ENCODE measurements at regions not wholly inside any gene's neighbourhood (a gene's known extent, or its start where the extent isn't known, plus 50 kb on each side); places are given as distances from the start of the nearest gene placed in this dataset.

DNA sequence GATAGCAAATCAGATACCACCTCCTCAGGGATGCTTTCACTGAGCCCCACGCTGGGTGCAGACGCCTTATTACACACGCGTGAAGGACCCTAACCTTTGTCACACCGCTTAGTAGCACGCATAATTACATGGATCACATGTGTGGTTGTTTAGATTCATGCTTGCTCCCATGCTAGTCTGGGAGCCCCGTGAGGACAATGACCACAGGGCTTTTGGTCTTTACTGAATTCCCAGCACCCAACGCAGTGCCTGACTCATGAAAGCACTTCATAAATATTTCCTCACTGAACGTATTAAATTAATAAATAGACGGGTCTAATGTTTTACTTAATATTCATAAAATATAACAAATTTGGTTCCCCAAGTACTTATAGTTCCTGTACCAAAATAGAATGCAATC, 132.5 kb downstream of the ALDH8A1 start:
- no peak for TF ChIP-seq JUN (IDR thresholded peaks at IDR 0.05; ENCODE audit: low read depth, low read length)
- no peak for TF ChIP-seq TEAD4 (IDR thresholded peaks at IDR 0.05; ENCODE audit: low read depth, low read length)
- no peak for TF ChIP-seq SP2 (IDR thresholded peaks at IDR 0.05; ENCODE audit: low read length)
- no peak for TF ChIP-seq SP1 (IDR thresholded peaks at IDR 0.05; ENCODE audit: low read depth, low read length)
- TF ChIP-seq CTCF (IDR thresholded peaks at IDR 0.05; ENCODE audit: control extremely low read depth in 1 of 3, insufficient read depth in 1 of 3, low read depth in 1 of 3, low read length in 3 of 3) = no peak
- no peak for TF ChIP-seq EZH2 (IDR thresholded peaks at IDR 0.05; ENCODE audit: low read depth, low read length, severe bottlenecking)
- no peak for TF ChIP-seq POLR2A (IDR thresholded peaks at IDR 0.05; ENCODE audit: control extremely low read depth in 1 of 2, low read depth in 2 of 2, low read length in 2 of 2)
- TF ChIP-seq GABPA (IDR thresholded peaks at IDR 0.05; ENCODE audit: borderline replicate concordance, insufficient read depth, low read length) = no peak
- TF ChIP-seq MAX (IDR thresholded peaks at IDR 0.05) = no peak
